NCI-H1417 (cell line): ENCODE measurements at regions not wholly inside any gene's neighbourhood (a gene's known extent, or its start where the extent isn't known, plus 50 kb on each side); places are given as distances from the start of the nearest gene placed in this dataset.
"Not testable (repeated sequence)": the region's sequence is repeated elsewhere in the genome, so short reads cannot be mapped to it uniquely, and the experiment has no call there.

Experiments used
- DNase-seq, 3 experiments: peaks; one replicate each; lab custom pipeline; 2025; lab: John Stamatoyannopoulos, UW

DNA sequence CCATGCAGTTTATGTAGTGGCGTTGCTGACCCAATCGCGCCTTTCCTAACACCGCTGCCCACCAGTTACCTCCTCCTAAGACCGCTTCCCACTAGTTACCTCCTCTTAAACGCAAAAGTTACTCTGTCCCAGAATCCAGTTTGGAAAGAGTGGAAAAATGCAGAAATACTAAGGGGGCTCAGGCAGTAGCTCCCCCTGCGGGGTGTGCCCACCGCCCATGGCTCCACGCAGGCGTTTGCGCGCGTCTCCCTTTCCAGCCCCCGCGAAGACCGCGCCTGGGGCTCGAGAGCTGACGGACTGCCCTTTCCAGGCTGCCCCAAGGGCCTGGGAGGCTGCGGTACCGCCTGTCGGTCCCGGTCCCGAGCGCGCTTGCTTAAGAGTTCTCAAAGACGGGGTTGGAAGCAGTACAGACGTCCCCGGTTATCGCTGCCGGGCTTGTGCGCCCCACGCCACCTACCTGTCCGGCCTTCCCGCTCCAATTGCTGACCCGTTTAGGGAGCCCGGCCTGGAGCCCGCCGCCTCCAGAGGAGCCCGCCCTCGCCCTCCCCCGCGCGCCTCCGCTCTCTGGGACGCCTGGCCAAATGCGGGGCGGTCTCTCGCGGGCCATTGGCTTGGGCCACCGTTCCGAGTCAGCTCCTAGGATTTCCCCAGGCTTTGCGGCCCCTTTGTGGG is 414.1 kb upstream of the ESRRG start:
- DNase-seq: no peak

DNA sequence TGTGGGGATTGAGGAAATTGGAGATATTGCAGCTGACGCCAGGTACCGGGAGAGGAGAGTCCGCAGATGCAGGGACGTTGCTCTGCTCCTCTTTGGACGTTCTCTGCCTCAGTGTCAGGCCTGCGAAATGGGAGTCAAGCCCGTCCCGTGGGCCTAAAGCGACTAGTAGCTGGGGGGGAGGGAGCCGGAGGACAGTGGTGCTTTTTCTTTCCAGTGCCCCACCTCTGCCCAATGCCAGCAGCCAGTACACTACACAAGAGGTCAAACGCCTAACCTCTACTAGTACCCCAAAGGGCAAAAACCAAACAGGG is 413.6 kb upstream of the ESRRG start:
- DNase-seq: no peak

DNA sequence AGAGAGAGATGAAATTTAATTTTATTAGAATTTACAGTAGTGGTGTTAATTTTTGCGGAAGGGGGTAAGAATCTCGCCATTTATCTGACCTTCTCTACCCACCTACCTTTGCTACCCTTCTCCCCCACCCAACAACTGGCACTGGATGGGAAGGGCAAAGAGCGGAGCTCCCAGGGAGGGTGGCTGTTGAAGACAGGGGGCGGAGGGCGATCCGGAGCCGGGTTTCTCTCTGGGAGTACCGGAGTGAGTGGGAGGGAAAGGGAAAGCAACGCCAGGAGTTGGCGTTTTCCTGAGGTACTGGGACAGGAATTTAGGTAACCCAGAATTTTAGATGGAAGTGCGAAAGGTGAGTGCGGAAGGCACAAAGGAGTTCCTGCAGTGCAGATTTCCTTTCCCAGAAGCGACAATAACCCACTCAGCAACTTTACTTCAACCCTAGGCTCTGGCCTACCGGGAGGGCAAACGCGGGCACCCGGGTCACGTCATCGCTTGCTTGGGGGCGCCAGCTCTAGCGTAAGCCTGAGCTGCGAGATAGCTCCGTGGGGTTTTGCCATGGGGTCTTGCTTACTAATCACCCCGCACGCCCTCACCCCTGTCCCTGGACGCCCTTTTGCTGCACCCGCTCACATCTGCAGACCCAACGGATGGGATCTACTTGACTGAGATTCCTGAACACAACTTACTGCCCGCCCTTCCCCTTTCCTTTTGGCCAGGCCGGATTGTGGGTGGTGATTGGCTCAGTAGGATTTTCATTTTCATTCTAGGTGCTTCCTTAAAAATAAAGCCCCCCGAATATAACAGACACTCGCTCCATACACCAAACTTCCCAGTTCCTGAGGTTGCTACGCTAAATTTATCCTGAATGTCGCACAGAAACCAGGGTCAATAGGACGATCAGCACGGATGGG is 413.0 kb upstream of the ESRRG start:
- DNase-seq: peak in 2 of 3 experiments; percentile 42 to 48

- peak in 1 of 3 experiments; percentile 78 for DNase-seq
Measured at GRCh38 chr1:217135569-217135915, 412.3 kb upstream of the ESRRG start.

- peak in 2 of 3 experiments; percentile 90 to 92 for DNase-seq
Measured at GRCh38 chr1:217134857-217135568, 411.8 kb upstream of the ESRRG start.

DNA sequence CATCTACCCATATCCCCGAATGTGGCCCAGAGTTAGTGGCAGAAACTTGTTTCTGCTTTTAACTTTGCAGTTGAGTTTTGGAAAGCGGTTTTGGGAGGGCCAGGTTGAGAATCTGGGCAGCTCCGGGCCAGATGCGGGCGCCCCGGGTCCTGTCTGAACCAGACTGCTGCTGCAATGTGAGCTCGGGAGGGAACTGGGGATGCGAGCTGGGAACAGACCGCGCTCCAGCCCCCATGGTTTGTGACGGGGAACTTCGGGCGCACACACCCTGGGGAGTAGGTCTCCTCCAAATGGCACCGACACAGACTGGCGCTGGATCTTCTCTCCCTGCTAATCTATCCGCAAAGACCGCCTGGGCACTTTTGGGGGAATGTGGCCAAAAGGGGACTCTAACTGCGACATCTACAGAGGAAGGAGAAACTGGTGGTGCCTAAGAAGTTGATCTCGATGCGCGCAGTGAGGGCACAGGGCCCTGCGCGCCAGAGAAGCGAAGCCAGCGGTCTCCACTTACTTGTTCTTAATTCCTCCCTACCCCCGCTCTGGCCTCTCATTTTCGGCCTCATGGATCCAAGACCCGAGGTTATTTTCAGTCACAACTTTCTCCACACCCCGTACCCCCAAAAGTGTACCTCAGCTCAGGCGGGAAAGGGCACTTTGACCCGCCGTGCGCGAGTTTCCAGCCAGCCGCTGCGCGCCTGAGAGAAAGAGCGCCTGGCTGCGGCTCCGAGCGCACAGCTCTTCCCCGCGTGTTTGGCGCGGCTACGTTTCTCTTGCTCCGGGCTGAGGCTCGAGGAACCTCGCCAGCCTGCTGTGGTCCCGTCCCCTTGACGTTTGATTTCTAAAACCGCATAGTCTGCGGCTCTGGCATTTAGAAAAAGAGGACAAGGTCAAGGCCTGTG is 411.0 kb upstream of the ESRRG start:
- DNase-seq: peak in 2 of 3 experiments; percentile 87 to 88

DNA sequence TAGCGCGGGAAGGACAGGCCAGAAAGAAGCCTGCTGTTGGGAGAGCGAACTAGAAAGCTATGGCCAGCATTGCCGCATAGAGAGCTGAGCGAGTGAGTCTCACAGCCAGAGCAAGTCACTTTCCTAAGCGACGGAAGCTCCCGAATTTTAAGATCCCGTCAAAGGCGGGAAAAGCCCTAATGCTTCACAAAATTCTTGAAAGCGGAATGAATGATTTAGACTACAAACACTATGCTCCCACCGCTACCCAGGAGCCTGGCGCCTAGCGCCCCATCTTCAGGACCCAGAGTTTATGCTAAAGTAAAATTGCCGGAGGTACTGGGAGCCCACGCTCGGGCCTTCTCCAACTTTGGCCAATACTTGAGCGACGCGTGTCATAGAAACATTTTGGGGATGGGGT is 409.9 kb upstream of the ESRRG start:
- no peak for DNase-seq

GRCh38 chr1:217123340-217123739 is 400.1 kb upstream of the ESRRG start:
- not testable (repeated sequence) for DNase-seq

DNA sequence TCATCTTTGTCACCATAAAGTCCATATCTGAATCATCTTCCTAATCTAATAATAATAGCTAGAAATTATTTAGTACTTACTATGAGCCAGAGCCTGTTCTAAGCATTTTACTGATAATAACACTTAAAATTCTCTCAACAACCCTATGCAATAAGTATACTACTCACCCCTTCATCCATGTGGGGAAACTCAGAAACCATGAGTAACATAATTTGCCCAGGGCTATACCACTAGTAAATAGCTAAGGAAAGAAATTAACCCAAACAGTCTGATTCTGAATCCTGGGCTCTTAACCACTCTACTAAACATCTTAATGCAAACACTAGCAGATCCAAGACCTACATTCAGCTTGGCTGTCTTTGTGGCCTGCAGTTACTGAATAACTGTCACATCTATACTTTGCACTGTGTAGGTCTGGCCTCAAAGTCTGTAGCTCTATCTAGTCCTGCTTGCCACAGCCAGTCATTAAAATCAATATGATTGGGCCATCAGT is 394.8 kb upstream of the ESRRG start:
- no peak for DNase-seq

DNA sequence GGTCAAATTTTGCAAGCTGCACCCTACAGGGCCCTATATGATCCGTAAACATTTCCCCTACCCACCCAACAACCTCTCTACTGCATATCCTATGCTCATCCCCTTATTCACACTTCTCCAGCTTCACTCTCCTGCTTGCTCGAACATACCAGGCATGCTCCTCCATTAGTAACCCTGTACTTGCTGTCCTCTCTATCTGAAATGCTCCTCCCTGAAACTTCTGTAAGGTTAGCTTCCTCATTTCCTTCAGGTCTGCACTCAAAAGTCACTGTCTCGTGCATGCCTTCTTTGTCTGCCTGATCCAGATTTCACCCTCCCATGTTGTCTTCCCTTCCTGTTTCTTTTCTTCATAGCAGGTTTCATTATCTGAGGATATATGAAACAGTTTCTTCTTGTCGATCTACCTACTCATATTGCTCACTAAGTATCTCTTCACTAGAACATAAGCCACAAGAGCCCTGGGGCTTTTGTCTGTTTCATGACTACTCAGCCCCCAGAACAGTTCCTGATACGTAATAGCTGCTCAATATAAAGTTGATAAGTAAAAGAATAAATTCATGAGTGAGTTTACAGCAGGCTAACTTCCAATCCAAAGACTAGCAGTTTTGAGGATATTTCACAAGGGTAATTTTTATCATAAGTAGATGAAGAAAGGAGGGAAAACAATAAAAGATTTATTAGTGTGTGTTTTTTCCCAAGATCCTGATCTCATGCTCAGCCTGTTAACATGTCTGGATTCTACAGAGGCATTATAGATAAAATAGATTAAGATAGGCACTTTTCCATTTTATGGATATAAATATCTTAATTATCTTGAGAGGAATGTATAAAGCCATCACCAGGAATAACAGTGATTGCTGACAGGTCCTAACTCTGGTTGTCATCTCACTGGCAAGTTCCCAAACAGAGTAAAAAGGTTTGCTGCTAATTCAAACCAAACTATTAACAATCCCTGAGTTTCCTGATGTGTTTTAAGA is 392.5 kb upstream of the ESRRG start:
- DNase-seq: no peak

DNA sequence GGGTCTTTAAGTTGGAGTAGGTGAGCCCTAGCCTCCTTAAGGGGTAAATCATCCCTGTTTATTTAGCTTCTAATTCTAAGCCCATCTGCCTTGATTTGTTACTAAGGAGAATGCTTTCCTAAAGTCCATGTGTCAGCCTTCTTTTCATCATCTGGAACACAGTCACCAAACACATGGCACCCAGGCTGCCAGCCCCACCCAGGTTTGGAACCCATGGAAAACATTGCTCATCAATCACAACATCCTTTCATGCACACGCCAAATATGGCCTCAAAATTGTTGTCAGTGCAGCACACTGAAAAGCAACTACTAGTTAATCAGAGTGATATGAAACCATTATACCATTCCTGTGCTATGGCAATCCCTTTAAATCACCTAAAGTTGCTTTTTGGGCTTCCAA is 386.7 kb upstream of the ESRRG start:
- DNase-seq: no peak

- peak in 1 of 3 experiments; percentile 26 for DNase-seq
Measured at GRCh38 chr1:217106231-217106901, 383.1 kb upstream of the ESRRG start.

DNA sequence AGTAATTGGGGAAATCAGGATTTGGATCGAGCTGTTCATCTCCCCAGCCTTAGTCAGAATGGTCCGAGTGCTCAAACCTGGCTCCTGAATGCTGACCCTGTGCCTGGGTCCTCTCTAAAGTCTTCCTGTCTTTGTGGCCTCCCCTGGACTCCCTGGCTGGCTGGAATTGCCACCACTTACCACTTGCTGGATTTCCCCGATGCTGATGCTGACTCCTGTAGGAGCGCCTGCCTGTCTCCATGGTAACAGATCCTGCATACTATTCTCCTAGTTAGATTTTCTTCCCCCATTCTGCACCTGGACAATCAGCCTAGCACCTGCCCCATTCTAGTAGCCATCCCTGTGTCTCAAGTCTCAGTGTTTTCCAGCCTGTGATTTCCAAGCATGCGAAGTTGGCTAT is 382.2 kb upstream of the ESRRG start:
- peak in 2 of 3 experiments; percentile 58 to 87 for DNase-seq

- DNase-seq: no peak
Measured at GRCh38 chr1:217097819-217098218, 374.6 kb upstream of the ESRRG start.

DNA sequence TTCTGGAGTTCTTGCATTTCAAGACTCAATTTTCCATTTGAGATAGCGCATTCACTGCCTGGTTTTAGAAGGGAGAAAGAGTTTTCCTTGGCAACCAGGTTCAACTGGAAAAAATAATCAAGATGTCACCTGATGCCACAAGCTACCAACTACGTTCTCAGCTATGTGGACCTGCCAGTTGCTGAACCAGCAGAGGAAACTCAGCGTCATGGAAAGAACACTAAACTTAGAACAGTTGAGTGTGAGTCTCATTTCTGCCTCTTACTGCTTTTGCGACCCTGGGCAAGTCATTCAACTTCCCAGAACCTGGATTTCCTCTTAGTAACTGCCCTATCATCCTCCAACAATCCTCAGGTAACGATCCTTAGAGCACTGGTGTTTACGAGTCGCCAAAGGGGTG is 373.0 kb upstream of the ESRRG start:
- no peak for DNase-seq

DNA sequence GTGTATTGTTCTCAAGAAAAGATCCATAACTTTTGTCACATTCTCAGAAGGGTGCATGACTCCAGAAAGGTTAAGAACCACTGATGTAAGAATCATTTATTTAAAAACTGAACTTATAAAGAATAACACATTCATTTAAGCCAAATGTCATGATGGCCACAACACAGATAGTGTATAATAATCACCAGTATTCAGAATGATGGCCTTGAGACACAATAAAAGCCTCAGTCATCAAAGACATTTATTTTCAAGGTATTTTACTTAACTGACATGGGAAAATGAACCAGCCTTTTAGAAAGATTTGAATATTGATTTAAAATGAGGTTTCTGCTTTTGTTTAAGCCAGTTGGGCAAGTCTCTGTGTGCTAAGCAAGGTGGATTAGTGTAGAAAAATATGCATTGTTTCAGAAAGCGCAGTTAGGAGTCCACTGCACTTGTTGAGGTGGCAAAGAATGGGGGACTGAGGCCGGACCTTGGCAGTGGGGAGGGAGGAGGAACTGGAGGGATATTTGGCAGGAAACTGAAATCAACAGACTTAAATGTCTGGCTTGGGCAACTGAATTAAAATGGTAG is 371.9 kb upstream of the ESRRG start:
- DNase-seq: no peak

- no peak for DNase-seq
Measured at GRCh38 chr1:217091561-217091960, 368.3 kb upstream of the ESRRG start.

- DNase-seq: peak in 2 of 3 experiments; percentile 74 to 84
Measured at GRCh38 chr1:217090060-217090911, 367.1 kb upstream of the ESRRG start.
